ENCODE measurements at regions not wholly inside any gene's neighbourhood (a gene's known extent, or its start where the extent isn't known, plus 50 kb on each side); places are given as distances from the start of the nearest gene placed in this dataset.

- TF ChIP-seq POLR2A (IDR thresholded peaks at IDR 0.05) (no peak), CTCF (IDR thresholded peaks at IDR 0.05 in 8 of 11, conservative IDR thresholded peaks at IDR 0.05 in 3 of 11) (no peak)
Measured at GRCh38 chr16:5837007-5837670, 739.5 kb upstream of the EEF2KMT start.
